Breast epithelium (tissue), 4 donors: ENCODE measurements at regions not wholly inside any gene's neighbourhood (a gene's known extent, or its start where the extent isn't known, plus 50 kb on each side); places are given as distances from the start of the nearest gene placed in this dataset.

Experiments used
- DNase-seq, 2 donors: peaks; one replicate each; pipeline ENCODE4 v3.0.0-alpha.2; 2019; ENCODE audit warnings: low spot score in 2 of 2
- H3K27ac ChIP-seq, 2 donors: fragments of 200-600 bp; sonication (generic) in 1 of 2; one replicate each; pipeline ENCODE4 v1.5.1; 2016 to 2019; ENCODE audit warnings: mild to moderate bottlenecking in 1 of 2
- H3K27me3 ChIP-seq, 2 donors: fragments of 200-600 bp; sonication (generic) in 1 of 2; one replicate each; pipeline versions ENCODE4 v1.5.1 to v1.6.0; 2017 to 2019; ENCODE audit warnings: control low read depth in 1 of 2, mild to moderate bottlenecking in 1 of 2
- H3K36me3 ChIP-seq: fragments of 200-600 bp; one replicate; pipeline ENCODE4 v1.5.1; 2019
- H3K4me1 ChIP-seq, 2 donors: fragments of 200-600 bp; sonication (generic); one replicate each; pipeline ENCODE4 v1.5.1; 2016 to 2019; ENCODE audit warnings: control low read depth in 1 of 2
- H3K4me3 ChIP-seq, 3 donors: fragments of 200-600 bp; sonication (generic); 1 replicate in 2 of 3; 2 replicates in 1 of 3; pipeline ENCODE4 v1.5.1; 2016 to 2019; ENCODE audit warnings: mild to moderate bottlenecking in 3 of 3, moderate library complexity in 2 of 3
- H3K9me3 ChIP-seq, 2 donors: fragments of 200-600 bp; sonication (generic) in 1 of 2; one replicate each; pipeline ENCODE4 v1.5.1; 2016 to 2019; ENCODE audit warnings: control low read depth in 1 of 2
- POLR2A ChIP-seq: fragments of 450-650 bp; IDR thresholded peaks from one replicate; pipeline ENCODE4 v1.6.1; 2016; ENCODE audit warnings: antibody characterized with exemption, mild to moderate bottlenecking, moderate library complexity
- POLR2AphosphoS5 ChIP-seq, 3 donors: sonication (generic); formaldehyde crosslinking; IDR thresholded peaks; one replicate each; pipeline ENCODE4 v1.6.1; 2017; ENCODE audit warnings: antibody characterized with exemption in 3 of 3
- intact Hi-C: fragments of 100-400 bp; cut with DNase I; formaldehyde crosslinking; loops from one replicate; pipeline ENCODE4 v1.15.1; 2023; ENCODE audit warnings: low total_unique reads
- TF ChIP-seq, protein P1 (sequence below), 3 donors: fragments of 450-650 bp; IDR thresholded peaks; one replicate each; pipeline ENCODE4 v1.5.1; 2016 to 2017; ENCODE audit warnings: antibody characterized with exemption in 3 of 3, mild to moderate bottlenecking in 3 of 3, moderate library complexity in 3 of 3

DNA sequence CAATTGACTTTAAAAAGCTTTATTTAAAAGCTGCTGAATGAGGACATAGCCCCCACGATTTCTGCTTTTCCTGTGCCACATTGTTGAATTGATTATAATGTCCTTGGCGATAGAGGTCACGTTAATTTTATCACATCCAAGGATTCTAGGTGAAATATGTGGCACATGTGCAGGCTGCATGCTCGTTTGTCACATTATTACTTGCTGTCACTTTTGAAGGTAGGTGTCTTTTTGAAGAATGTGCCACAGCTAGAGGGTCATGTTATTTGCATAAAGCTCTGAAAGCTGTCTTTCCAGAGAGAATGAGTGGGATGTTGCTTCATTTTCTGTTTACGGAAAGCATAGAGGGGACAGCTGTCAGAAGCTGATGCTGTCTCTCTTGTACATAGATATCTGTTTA, 927.6 kb upstream of the ATXN8OS start:
- Histone ChIP-seq H3K9me3 (no peaks in the 10 kb centered on the region), H3K36me3 (no peaks in the 10 kb centered on the region), H3K4me1 (no peaks in the 10 kb centered on the region), H3K4me3 (no peak overlapping the region), H3K27ac (no peak overlapping the region), H3K27me3 (no peaks in the 10 kb centered on the region)
- DNase-seq, result no peak
- intact Hi-C loops, result no loop called here
- TF ChIP-seq, protein P1, sequence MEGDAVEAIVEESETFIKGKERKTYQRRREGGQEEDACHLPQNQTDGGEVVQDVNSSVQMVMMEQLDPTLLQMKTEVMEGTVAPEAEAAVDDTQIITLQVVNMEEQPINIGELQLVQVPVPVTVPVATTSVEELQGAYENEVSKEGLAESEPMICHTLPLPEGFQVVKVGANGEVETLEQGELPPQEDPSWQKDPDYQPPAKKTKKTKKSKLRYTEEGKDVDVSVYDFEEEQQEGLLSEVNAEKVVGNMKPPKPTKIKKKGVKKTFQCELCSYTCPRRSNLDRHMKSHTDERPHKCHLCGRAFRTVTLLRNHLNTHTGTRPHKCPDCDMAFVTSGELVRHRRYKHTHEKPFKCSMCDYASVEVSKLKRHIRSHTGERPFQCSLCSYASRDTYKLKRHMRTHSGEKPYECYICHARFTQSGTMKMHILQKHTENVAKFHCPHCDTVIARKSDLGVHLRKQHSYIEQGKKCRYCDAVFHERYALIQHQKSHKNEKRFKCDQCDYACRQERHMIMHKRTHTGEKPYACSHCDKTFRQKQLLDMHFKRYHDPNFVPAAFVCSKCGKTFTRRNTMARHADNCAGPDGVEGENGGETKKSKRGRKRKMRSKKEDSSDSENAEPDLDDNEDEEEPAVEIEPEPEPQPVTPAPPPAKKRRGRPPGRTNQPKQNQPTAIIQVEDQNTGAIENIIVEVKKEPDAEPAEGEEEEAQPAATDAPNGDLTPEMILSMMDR (IDR thresholded peaks at IDR 0.05), result no peak
- TF ChIP-seq POLR2A, result no peak

GRCh38 chr13:69178000-69178399, 929.6 kb upstream of the ATXN8OS start:
- no peak for DNase-seq
- Histone ChIP-seq H3K4me1 (no peaks in the 10 kb centered on the region), H3K9me3 (no peaks in the 10 kb centered on the region), H3K4me3 (no peak overlapping the region), H3K36me3 (no peaks in the 10 kb centered on the region), H3K27me3 (no peaks in the 10 kb centered on the region), H3K27ac (no peak overlapping the region)
- intact Hi-C loops, result no loop called here
- no peak for TF ChIP-seq POLR2AphosphoS5 (IDR thresholded peaks at IDR 0.05)
- TF ChIP-seq, protein P1 (IDR thresholded peaks at IDR 0.05), result no peak
- TF ChIP-seq POLR2A, result no peak

- H3K9me3 ChIP-seq, result peaks cover 0 to 6% of the 10 kb centered on the region in 2 donors
- intact Hi-C loops, result no loop called here
- H3K4me3 ChIP-seq, result no peak overlapping the region
- DNase-seq, result no peak
- no peaks in the 10 kb centered on the region for H3K27me3 ChIP-seq
- H3K27ac ChIP-seq, result no peak overlapping the region
- no peaks in the 10 kb centered on the region for H3K36me3 ChIP-seq
- no peaks in the 10 kb centered on the region for H3K4me1 ChIP-seq
- no peak for TF ChIP-seq POLR2AphosphoS5 (IDR thresholded peaks at IDR 0.05)
Observed at GRCh38 chr13:69168436-69168835, 939.2 kb upstream of the ATXN8OS start.

DNA sequence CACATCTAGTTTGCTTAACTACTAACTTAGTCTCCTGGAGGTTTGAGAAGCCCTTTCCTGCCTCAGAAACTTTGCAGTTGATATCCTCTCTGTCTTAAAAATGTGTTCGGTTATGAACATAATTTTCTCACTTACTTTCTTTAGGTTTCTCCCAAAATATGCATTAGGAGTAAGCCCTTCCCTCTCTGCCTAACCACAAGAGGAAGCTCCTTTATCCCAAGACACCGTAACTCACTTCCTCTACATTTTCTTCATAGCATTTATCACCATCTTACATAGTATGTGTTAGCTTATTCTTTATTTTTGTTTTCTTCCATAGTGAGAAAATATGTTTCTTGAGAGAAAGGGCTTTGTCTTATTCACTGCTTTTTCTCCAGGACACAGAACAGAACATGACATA, 952.5 kb upstream of the ATXN8OS start:
- intact Hi-C loops, result no loop called here
- DNase-seq, result no peak
- TF ChIP-seq POLR2AphosphoS5 (IDR thresholded peaks at IDR 0.05) (no peak), POLR2A (no peak)
- TF ChIP-seq, protein P1 (IDR thresholded peaks at IDR 0.05), result no peak
- no peak overlapping the region for H3K27ac ChIP-seq
- no peaks in the 10 kb centered on the region for H3K27me3 ChIP-seq
- H3K36me3 ChIP-seq, result no peaks in the 10 kb centered on the region
- no peaks in the 10 kb centered on the region for H3K9me3 ChIP-seq
- H3K4me1 ChIP-seq, result no peaks in the 10 kb centered on the region
- no peak overlapping the region for H3K4me3 ChIP-seq

GRCh38 chr13:69142101-69142500, 965.5 kb upstream of the ATXN8OS start:
- DNase-seq, result no peak
- Histone ChIP-seq H3K9me3 (no peaks in the 10 kb centered on the region), H3K4me3 (no peak overlapping the region), H3K27me3 (no peaks in the 10 kb centered on the region), H3K4me1 (no peaks in the 10 kb centered on the region), H3K36me3 (no peaks in the 10 kb centered on the region), H3K27ac (no peak overlapping the region)
- TF ChIP-seq POLR2AphosphoS5 (IDR thresholded peaks at IDR 0.05), result no peak
- TF ChIP-seq, protein P1 (IDR thresholded peaks at IDR 0.05), result no peak
- no peak for TF ChIP-seq POLR2A
- intact Hi-C loops, result no loop called here

GRCh38 chr13:69124996-69125395, 982.6 kb upstream of the ATXN8OS start:
- no peaks in the 10 kb centered on the region for H3K36me3 ChIP-seq
- no peak for TF ChIP-seq POLR2A
- no peak for TF ChIP-seq POLR2AphosphoS5 (IDR thresholded peaks at IDR 0.05)
- TF ChIP-seq, protein P1 (IDR thresholded peaks at IDR 0.05), result no peak
- H3K27ac ChIP-seq, result no peak overlapping the region
- intact Hi-C loops, result no loop called here
- H3K4me1 ChIP-seq, result no peaks in the 10 kb centered on the region
- no peak overlapping the region for H3K4me3 ChIP-seq
- H3K9me3 ChIP-seq, result no peaks in the 10 kb centered on the region
- H3K27me3 ChIP-seq, result no peaks in the 10 kb centered on the region
- DNase-seq, result no peak
